Keratinocyte (primary cell): ENCODE measurements at regions not wholly inside any gene's neighbourhood (a gene's known extent, or its start where the extent isn't known, plus 50 kb on each side); places are given as distances from the start of the nearest gene placed in this dataset.
"Not testable (repeated sequence)": the region's sequence is repeated elsewhere in the genome, so short reads cannot be mapped to it uniquely, and the experiment has no call there.

Experiments used
- DNase-seq: peaks from one replicate; pipeline ENCODE4 v3.0.0-alpha.2; 2011; ENCODE audit warnings: low read depth, missing footprints, low spot score
- FAIRE-seq: peaks from 2 replicates; lab custom pipeline; 2011; peaks lifted over from hg19 to GRCh38; lab: Jason Lieb, UNC
- H2AFZ ChIP-seq: 2 replicates; pipeline ENCODE4 v1.6.0; 2012; ENCODE audit warnings: low read length, control low read depth, inconsistent platforms; ENCODE audit not compliant: control insufficient read depth
- H3K27ac ChIP-seq: 2 replicates; pipeline ENCODE4 v1.5.1; 2011; ENCODE audit warnings: low read length; ENCODE audit not compliant: control insufficient read depth, insufficient read depth
- H3K27me3 ChIP-seq: 3 replicates; pipeline ENCODE4 v1.6.0; 2011; ENCODE audit warnings: low read length; ENCODE audit not compliant: control insufficient read depth, insufficient read depth; ENCODE audit errors: extremely low read depth
- H3K36me3 ChIP-seq, 2 experiments: 2 replicates in 1 of 2; 3 replicates in 1 of 2; pipeline ENCODE4 v1.5.1; 2011; ENCODE audit warnings: low read length in 2 of 2, mild to moderate bottlenecking in 1 of 2; ENCODE audit not compliant: control insufficient read depth in 2 of 2, insufficient read depth in 2 of 2; ENCODE audit errors: extremely low read depth in 1 of 2
- H3K4me1 ChIP-seq: 3 replicates; pipeline ENCODE4 v1.5.1; 2011; ENCODE audit warnings: low read length; ENCODE audit not compliant: control insufficient read depth, insufficient read depth; ENCODE audit errors: extremely low read depth
- H3K4me2 ChIP-seq: 3 replicates; pipeline ENCODE4 v1.6.0; 2011; ENCODE audit warnings: low read depth, low read length; ENCODE audit not compliant: control insufficient read depth, insufficient read depth; ENCODE audit errors: extremely low read depth
- H3K4me3 ChIP-seq, 3 experiments: fragments of 200-600 bp in 1 of 3; sonication (generic) in 1 of 3; 2 replicates in 2 of 3; 3 replicates in 1 of 3; pipeline ENCODE4 v1.5.1; 2011 to 2016; ENCODE audit warnings: low read length in 3 of 3, mild to moderate bottlenecking in 3 of 3, control low read depth in 2 of 3, inconsistent platforms in 1 of 3, low read depth in 1 of 3, mixed read lengths in 1 of 3, mixed run types in 1 of 3, moderate library complexity in 1 of 3; ENCODE audit not compliant: control insufficient read depth in 2 of 3, insufficient read depth in 2 of 3; ENCODE audit errors: extremely low read depth in 1 of 3
- H3K79me2 ChIP-seq: 2 replicates; pipeline ENCODE4 v1.6.0; 2012; ENCODE audit warnings: low read length; ENCODE audit not compliant: control insufficient read depth, insufficient read depth
- H3K9ac ChIP-seq: 3 replicates; pipeline ENCODE4 v1.6.0; 2011; ENCODE audit warnings: low read length; ENCODE audit not compliant: control insufficient read depth, insufficient read depth; ENCODE audit errors: extremely low read depth
- H3K9me1 ChIP-seq: 3 replicates; pipeline ENCODE4 v1.6.0; 2011; ENCODE audit warnings: low read length; ENCODE audit not compliant: control insufficient read depth, insufficient read depth; ENCODE audit errors: extremely low read depth
- H3K9me3 ChIP-seq: 2 replicates; pipeline ENCODE4 v1.5.1; 2012; ENCODE audit warnings: low read depth, low read length; ENCODE audit not compliant: control insufficient read depth
- H4K20me1 ChIP-seq: 3 replicates; pipeline ENCODE4 v1.6.0; 2011; ENCODE audit warnings: low read length; ENCODE audit not compliant: control insufficient read depth, insufficient read depth; ENCODE audit errors: extremely low read depth
- EZH2 ChIP-seq: IDR thresholded peaks from one replicate; pipeline ENCODE4 v1.6.1; 2012; ENCODE audit warnings: inconsistent platforms, mild to moderate bottlenecking, low read length, moderate library complexity
- dilution Hi-C: fragments of 300-500 bp; cut with MboI; formaldehyde crosslinking; loops from one replicate; pipeline ENCODE4 v1.7.0; 2020; ENCODE audit warnings: low sequenced_read_pairs; ENCODE audit not compliant: extremely low pct_ligation_motif_present
- TF ChIP-seq, protein P1 (sequence below), 3 experiments: IDR thresholded peaks in 1 of 3; conservative IDR thresholded peaks in 1 of 3; optimal IDR thresholded peaks in 1 of 3; 2 replicates in 2 of 3; 3 replicates in 1 of 3; pipeline versions ENCODE3 to v1.5.1; 2011; ENCODE audit warnings: low read length in 3 of 3, mild to moderate bottlenecking in 3 of 3, moderate library complexity in 2 of 3, control low read depth in 1 of 3, inconsistent platforms in 1 of 3; ENCODE audit not compliant: insufficient read depth in 2 of 3; ENCODE audit errors: extremely low read depth in 1 of 3

DNA sequence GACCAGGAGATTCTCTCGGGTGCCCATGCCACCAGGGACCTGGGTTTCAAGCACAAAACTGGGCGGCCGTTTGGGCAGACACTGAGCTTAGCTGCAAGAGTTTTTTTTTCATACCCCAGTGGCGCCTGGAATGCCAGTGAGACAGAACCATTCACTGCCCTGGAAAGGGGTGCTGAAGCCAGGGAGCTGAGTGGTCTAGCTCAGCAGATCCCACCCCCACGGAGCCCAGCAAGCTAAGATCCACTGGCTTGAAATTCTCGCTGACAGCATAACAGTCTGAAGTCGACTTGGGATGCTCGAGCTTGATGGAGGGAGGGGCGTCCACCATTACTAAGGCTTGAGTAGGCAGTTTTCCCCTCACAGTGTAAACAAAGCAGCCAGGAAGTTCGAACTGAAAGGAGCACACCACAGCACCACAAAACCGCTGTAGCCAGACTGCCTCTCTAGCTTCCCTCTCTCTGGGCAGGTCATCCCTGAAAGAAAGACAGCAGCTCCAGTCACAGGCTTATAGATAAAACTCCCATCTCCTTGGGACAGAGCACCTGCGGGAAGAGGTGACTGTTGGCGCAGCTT, 157.7 kb downstream of the GIPC2 start:
- H3K4me1 ChIP-seq, H2AFZ ChIP-seq, FAIRE-seq, H3K9me1 ChIP-seq, H3K4me3 ChIP-seq, H3K27ac ChIP-seq, H3K9ac ChIP-seq, H3K79me2 ChIP-seq, dilution Hi-C loops, DNase-seq, H3K9me3 ChIP-seq, H3K36me3 ChIP-seq, H3K27me3 ChIP-seq, H3K4me2 ChIP-seq, H4K20me1 ChIP-seq: not testable (repeated sequence)

- Histone ChIP-seq H4K20me1 (no peaks in the 10 kb centered on the region), H3K9ac (no peak overlapping the region), H3K4me2 (no peak overlapping the region), H3K27ac (no peak overlapping the region), H2AFZ (no peak overlapping the region), H3K36me3 (no peaks in the 10 kb centered on the region), H3K79me2 (no peaks in the 10 kb centered on the region), H3K9me3 (no peaks in the 10 kb centered on the region), H3K4me3 (no peak overlapping the region), H3K9me1 (no peaks in the 10 kb centered on the region), H3K27me3 (no peaks in the 10 kb centered on the region), H3K4me1 (no peaks in the 10 kb centered on the region)
- no peak for DNase-seq
- no peak for TF ChIP-seq EZH2
- TF ChIP-seq, protein P1, sequence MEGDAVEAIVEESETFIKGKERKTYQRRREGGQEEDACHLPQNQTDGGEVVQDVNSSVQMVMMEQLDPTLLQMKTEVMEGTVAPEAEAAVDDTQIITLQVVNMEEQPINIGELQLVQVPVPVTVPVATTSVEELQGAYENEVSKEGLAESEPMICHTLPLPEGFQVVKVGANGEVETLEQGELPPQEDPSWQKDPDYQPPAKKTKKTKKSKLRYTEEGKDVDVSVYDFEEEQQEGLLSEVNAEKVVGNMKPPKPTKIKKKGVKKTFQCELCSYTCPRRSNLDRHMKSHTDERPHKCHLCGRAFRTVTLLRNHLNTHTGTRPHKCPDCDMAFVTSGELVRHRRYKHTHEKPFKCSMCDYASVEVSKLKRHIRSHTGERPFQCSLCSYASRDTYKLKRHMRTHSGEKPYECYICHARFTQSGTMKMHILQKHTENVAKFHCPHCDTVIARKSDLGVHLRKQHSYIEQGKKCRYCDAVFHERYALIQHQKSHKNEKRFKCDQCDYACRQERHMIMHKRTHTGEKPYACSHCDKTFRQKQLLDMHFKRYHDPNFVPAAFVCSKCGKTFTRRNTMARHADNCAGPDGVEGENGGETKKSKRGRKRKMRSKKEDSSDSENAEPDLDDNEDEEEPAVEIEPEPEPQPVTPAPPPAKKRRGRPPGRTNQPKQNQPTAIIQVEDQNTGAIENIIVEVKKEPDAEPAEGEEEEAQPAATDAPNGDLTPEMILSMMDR (optimal IDR thresholded peaks at IDR 0.05 in 1 of 3, IDR thresholded peaks at IDR 0.05 in 1 of 3, conservative IDR thresholded peaks at IDR 0.05 in 1 of 3; ENCODE audit: extremely low read depth in 1 of 3, insufficient read depth in 2 of 3, low read length in 3 of 3) = no peak
- dilution Hi-C loops = no loop called here
- FAIRE-seq = no peak
Measured at GRCh38 chr1:78210175-78210574, 164.4 kb downstream of the GIPC2 start.

GRCh38 chr1:78211483-78212092, 165.8 kb downstream of the GIPC2 start:
- no peaks in the 10 kb centered on the region for H3K9me1 ChIP-seq
- FAIRE-seq = no peak
- no peak overlapping the region for H2AFZ ChIP-seq
- H3K9ac ChIP-seq = no peak overlapping the region
- H3K4me2 ChIP-seq = no peak overlapping the region
- TF ChIP-seq EZH2 = no peak
- TF ChIP-seq, protein P1 (optimal IDR thresholded peaks at IDR 0.05 in 1 of 3, IDR thresholded peaks at IDR 0.05 in 1 of 3, conservative IDR thresholded peaks at IDR 0.05 in 1 of 3; ENCODE audit: extremely low read depth in 1 of 3, insufficient read depth in 2 of 3, low read length in 3 of 3) = no peak
- dilution Hi-C loops = no loop called here
- H3K9me3 ChIP-seq = no peaks in the 10 kb centered on the region
- H3K4me1 ChIP-seq = no peaks in the 10 kb centered on the region
- no peak for DNase-seq
- no peaks in the 10 kb centered on the region for H3K79me2 ChIP-seq
- H3K27ac ChIP-seq = no peak overlapping the region
- H4K20me1 ChIP-seq = no peaks in the 10 kb centered on the region
- no peaks in the 10 kb centered on the region for H3K27me3 ChIP-seq
- H3K36me3 ChIP-seq = no peaks in the 10 kb centered on the region
- H3K4me3 ChIP-seq = no peak overlapping the region
